ENCODE measurements at regions not wholly inside any gene's neighbourhood (a gene's known extent, or its start where the extent isn't known, plus 50 kb on each side); places are given as distances from the start of the nearest gene placed in this dataset.

DNA sequence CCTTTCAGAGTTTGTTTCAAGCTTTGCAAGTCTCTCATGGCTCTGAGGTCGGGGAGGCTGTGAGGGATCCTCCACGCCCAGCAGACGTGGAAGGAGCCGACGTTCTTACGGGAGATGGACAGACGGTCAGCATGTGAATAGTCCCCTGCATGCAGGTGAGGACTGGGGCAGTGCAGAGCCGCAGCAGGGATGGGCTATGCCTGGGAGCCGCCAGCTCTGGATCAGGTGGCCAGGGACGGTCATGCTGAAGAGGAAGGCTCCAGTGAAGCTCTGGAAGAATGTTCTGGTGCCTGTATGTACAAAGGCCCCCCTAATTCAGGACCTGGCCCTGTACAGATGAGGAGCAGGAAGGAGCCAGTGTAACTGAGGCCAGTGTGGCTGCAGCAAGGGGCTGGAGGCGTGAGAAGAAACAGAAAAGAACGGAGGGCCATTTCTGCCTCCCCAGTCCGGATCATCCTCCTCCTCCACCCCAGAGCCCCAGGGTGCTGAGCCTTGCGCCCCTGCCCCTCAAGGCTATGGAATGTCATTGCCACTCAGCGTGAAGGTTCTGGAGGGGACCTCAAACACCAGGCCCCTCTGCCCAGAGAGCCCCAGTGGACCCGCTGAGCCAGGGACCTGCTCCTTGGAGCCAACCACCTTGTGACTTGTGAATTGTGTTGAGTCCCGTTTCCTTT is 96.8 kb upstream of the DIO3 start:
- no peak for DNase-seq (ENCODE audit: extremely low read depth in 1 of 11, low read depth in 9 of 11, low spot score in 4 of 11)

DNA sequence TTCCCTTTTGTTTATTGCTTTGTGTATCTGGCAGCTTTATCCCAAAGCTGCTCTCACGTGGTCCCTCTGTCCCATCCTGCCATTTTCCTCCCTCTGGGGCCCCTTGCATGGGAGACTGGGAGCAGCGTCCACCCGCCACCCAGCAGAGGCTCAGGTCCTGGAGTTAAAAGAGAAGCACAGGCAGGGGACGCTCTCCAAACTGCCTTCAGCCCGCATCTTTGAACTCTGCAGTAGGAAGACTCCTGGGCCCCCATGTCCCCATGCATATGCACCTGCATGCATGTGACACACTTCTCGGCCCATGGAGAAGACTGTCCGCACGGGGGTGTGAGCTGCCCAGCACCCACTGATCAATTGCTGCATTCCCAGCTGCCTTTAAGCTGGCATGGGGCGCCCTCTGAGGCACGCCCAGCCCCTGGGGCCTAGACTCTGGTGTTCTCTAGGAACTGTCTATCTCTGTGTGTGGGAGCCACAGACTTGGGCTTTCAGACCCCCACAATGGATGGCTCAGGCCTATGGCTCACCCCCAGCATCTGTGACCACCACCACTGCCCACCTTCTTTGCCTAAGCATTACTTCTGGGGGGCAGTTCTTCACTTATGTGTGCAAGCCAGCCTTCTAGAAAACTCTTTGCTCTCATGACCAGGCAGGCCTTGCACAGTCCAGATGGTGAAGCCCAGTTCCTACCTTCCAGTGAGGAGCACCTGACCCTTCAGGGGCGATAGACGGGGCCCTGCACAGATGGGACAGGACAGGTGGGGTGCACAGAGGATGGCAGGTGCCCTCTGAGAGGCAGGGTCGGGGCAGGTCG is 96.1 kb upstream of the DIO3 start:
- no peak for DNase-seq (ENCODE audit: extremely low read depth in 1 of 11, low read depth in 9 of 11, low spot score in 4 of 11)

DNA sequence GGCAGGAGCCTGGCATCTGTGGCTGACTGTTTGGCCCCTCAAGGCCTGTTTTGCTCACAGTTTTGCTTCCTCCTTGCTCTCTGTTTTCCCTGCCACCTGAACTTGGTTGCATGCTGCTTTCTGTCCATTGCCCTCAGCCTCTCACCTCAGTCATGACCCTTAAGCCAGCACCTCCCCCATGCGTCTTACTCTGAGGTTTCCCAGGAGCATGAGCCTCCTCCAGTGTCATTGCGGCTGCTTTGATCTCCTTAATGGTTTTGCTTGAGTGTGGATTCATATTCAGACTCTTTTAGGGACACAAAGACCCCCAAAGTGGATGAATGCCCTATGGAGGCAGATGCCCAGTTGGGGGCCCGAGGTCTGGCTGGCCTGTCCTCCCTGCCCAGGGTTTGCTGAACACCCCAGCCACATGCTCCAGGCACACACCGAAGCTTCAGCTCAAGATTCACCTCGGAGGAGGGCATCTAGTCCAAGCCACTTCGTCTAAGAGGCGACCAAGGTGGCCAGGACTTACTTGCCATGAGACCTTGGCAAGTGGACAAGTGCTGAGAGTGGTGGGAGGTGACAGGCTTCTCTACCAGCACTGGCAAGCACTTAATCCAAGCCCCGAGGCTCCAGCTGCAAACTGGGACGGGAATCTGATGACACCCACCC is 95.4 kb upstream of the DIO3 start:
- DNase-seq (ENCODE audit: extremely low read depth in 1 of 11, low read depth in 9 of 11, low spot score in 4 of 11), result no peak

DNA sequence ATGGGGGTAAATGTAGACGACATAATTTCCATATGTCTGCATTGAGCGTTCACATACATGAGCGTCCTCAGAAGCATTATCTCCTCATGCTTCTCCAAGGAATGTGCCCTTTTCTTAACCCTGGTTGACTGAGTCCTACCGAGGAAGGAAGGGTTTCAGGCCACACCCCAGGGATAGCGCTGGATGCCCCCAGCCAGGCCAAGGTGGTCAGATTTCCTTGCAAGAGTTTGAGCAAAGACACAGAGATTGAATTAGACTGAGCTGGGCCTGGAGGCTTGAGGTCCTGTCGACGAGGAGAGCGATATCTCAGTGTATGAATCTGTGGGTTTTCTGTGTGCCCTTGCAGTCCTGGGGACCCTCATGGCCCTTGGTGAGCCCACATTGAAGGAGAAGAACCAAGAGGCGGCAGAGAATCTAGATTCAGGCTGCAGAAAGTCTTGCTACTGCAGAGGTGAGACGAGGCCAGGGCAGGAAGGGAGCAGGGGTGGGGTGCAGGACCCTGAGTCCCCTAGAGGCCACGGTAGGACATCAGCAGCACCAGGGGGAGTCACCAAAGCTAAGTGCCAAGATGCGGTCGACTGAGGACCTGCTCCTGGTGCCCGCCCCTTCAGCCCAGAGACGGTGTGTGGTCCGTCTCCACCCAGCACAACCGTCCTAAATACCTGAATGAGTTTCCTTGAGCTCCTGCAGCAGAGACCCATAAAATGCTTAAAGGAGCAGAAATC is 94.7 kb upstream of the DIO3 start:
- no peak for DNase-seq (ENCODE audit: extremely low read depth in 1 of 11, low read depth in 9 of 11, low spot score in 4 of 11)

DNA sequence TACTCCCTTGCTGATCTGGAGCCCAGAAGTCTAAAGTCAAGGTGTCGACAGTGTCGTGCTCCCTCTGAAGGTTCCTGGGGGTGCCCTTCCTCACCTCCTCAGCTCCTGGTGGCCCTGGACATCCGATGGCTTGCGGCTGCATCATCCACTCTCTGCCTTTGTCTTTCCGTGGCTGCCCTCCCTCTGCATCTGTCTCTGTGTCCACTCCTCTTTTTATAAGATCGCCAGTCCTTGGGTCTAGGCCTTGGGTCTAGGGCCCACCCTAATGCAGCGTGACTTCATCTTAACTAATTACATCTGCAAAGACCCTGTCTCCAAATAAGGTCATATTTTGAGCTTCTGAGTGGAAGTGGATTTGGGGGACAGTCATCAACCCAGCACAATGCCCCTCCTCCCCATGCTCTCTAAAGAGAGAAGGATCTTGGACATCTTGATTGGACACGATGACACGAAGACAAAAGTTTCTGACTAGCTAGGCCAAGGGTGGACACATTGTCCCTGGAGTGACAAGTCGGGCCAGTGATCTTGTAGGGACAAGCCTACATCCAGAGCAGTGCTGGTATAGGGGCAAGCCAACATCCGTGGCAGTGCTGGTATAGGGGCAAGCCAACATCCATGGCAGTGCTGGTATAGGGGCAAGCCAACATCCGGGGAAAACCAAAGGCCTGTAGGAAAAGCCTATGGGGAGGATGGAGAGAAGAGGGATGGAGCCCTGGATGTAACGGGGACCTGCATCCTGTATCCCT is 93.9 kb upstream of the DIO3 start:
- no peak for DNase-seq (ENCODE audit: extremely low read depth in 1 of 11, low read depth in 9 of 11, low spot score in 4 of 11)

DNA sequence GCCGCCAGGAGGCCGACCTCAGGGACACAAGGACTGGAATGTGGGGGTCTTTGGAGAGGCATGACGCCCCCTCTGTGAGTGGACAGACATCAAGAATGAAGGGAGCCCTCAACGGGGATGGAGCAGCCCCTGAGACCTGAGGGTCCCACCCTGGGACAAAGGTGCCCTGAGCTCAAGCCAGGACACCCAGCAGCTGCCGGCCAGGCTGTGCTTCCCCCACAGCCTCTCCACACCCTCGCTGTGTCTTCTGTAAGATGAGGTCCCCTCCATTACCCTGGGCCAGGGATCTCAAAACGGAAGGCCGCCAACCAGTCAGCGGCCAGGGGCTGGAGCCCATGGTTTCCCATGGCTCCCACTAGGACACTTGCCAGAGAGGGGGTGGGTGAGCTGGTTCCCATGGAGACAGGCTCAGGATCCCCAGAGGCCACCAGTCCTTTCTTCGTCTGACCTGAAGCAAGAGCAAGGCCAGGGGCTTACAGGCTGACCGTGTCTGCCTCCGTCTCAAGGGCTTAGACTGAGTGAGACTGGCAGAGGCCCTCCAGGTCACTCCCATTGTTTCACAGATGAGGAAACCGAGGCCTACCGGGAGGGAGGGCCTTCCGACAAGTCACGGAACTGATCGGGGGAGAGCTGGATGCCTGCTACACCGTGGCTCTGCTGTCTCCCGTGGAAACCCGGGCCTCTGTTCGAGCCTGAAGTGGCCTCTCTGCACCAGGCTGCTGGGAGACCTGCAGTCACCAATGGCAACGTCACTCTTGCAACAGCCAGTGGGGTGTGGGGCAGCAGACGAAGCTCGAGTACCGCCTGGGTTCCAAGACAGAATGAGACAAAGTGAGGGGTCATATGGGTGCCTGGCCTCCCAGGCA is 91.7 kb upstream of the DIO3 start:
- no peak for DNase-seq (ENCODE audit: extremely low read depth in 1 of 11, low read depth in 9 of 11, low spot score in 4 of 11)

DNA sequence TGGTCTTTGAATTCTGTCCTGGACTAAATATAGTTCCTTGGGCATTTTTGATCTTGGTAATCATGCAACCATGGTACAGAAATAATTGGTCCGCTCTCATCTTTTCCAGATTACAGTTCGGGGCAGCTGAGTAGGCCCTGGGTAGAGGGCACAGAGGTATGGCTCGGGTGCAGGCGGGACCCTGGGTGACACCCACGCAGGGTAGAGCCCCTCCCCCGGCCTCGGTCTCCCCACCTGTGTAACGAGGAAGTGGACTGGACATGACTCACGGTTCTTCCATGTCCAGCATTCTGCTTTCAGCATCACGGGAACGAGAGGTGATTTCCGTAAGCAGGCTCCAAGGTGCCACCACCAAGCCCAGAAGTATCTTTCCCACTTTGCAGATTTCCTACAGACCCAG is 91.0 kb upstream of the DIO3 start:
- DNase-seq (ENCODE audit: extremely low read depth in 1 of 11, low read depth in 9 of 11, low spot score in 4 of 11), result no peak

DNA sequence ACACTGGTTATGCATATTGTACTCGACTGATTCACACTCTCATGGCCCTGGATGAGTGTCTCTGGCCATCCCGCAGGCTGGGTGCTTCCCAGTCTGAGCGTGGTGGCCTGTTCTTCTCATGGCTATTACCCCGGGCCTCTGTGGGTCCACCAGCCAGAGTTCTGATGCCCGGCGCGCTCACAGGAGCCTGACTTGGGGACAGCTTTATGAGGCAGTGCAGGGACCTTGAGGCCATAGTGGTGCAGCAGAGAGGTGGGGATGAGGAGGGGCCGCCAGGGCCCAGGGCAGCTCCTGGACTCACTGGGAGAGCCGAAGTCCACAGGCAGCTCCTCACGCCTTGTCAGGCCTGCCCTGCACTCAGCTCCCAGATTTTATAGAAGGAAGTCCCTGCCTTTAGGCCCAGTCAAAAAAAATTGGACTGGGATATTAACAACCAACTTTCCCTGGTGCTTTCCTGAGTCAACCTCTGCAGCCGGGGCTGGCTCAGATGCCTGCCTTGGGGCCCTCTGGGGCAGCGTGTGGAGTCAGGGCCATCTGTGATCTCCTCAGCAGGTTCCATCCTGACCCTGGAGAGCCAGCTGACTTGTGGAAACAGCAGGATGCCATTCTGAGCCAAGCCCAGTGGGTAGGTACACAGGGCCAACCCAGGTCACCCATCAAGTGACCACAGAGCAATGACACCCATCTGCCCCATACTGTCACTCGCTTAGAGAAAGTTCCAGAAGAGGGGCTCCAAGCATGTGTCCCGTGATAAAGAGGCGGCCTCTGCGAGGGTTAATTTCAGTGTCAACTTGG is 89.4 kb upstream of the DIO3 start:
- no peak for DNase-seq (ENCODE audit: extremely low read depth in 1 of 11, low read depth in 9 of 11, low spot score in 4 of 11)

DNA sequence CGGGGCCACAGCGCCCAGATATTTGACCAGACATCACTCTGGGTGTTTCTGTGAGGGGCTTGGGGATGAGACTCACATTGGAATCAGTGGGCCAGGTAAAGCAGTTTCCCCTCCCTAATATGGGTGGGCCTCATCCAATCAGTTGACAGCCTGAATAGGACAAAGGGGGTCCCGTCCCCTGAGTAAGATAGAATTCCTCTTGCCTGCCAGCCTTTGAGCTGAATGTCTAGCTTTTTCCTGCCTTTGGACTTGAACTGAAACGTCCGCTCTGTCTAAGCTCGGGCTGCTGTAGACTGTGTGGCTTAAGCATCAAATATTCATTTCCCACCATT is 88.8 kb upstream of the DIO3 start:
- no peak for DNase-seq (ENCODE audit: extremely low read depth in 1 of 11, low read depth in 9 of 11, low spot score in 4 of 11)

DNA sequence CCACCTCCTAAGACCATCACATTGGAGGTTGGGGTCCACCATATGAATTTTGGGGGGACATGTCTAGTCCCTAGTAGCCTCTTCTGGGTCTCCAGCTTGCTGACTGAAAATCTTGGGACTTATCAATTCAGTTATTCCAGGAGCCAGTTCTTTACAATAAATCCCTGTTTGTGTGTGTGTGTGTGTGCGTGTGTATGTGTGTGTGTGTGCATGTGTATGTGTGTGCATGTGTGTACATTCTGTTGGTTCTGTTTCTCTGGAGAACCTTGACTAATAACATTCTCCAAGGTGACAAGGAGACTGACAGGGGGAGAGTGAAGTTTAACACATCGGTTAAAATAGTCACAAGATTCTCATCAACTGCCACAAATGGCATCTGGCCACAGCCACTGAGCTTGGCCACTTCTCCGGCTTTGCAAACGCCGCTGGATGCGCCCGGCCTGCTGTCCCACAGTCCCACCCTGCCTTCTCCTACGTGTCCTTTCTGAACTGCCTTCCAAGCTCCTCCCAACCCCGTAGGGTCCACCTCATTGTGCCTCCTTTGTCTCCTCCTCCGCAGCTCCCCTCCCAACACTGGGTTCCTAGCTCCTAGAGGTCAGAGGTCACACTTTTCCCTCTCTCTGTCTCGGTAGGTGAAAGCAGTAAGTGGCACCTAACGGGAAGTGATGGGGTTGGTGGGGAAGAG is 88.1 kb upstream of the DIO3 start:
- DNase-seq (ENCODE audit: extremely low read depth in 1 of 11, low read depth in 9 of 11, low spot score in 4 of 11), result no peak

DNA sequence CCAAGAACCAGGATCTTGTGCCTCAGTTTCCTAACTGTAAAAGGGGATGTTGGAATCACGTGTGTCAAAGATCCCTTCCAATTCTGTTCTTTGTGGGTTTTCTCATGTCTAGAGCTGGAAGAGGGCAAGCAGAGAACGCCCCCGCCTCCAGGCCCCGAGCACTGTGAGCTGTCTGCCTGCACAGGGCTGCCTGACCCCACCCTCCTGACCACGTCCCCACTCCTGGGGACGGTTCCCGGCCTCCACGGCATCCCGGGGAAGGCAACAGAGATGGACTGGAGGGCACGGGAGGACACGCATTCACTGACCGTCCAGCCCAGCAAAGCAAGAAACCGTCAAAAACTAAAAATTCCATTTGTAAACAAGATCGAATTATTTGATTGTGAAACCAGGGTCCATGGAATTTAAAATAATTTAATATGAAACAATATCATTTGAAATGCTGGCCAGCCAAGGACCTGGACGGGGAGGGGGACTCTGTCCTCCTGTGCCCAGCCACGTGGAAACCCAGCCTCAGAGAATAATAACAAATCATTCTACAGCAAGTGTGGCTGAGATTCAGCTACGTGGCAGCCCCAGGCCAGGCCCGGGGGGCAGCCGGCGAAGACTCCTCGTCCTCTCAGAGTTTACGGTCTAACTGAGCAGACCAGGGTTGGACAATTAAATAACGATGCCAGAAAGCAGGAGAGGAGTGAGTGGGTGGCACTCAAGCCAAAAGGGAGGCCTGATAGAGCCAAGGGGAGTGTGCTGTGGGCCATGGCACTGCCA is 87.3 kb upstream of the DIO3 start:
- no peak for DNase-seq (ENCODE audit: extremely low read depth in 1 of 11, low read depth in 9 of 11, low spot score in 4 of 11)

DNA sequence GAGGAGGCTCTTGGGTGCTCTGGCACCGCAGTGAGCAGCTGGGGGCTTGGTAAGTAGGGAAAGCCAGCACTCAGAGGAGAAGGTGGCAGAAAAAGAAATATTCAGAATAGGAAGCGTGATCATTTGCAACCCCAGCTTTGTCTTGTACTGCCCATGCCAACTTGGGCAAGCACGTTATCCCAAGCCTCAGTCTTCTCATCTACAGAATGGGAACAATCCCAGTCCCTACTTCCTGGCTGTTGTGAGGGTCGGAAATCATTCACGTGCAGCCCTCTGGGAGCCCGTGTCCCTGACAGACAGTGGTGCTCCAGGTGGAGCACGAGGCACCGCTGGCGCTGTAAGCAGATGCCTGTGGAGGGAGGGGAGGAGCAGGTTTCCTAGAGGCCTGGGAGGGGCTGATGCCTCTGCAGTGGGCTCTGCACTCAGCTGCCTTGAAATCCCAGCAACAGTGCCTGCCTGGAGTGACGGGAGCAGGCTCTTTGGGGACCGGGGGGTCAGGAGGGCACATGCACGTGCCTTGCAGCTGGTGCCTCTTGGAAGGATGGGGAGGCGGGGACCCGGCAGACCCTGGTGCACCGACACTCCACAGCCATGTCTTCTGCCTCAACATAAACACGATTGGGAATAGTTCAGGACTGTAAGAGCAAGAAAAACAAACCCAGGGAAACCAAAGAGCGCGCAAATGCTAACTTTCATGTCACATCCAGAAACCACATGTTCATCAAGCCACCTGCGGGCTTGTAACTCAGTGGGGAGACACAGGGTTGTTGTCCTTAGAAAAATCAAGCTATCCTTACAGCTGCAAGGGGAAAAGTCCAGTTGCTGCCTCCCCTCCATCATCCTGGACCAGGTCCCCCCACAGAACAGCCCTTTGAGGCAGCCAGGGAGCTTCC is 86.5 kb upstream of the DIO3 start:
- DNase-seq (ENCODE audit: extremely low read depth in 1 of 11, low read depth in 9 of 11, low spot score in 4 of 11), result no peak

DNA sequence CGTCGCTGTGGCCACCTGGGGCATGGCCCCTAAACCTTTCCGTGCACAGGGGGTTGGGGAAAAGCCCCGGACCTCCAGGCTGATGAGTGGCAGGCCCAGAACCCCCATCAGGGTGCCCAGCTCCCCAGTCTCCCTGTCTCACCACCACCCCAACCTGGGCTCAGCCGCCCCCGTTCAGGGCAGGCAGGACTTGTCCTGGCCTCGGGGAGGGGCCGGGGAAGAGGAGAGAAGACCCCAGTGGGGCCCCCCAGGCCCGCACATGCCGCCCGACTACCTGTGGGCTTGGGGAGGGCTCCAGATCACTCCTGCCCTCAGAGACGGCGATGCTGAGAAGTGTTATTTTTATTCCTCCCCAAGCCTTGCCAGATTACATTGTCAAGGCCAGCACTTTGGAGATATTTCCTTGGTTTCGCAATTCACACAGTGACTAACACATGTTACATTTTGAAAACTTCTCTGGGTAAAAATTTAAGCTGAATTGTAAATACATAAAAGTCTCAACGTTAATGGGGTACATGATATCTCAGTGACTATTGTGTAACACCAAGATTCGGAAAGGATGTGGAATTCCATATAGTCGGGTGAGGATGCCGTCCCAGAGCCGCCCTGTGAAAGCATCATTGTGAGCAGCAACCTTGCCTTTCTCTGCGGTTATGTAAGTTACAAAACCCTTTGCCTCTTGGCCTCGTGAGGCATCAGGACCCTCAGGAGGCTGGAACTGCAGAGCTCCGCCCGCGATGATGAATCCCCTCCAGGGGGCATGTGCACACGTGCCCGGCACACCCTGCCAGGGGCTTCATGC is 85.6 kb upstream of the DIO3 start:
- DNase-seq (ENCODE audit: extremely low read depth in 1 of 11, low read depth in 9 of 11, low spot score in 4 of 11), result no peak

DNA sequence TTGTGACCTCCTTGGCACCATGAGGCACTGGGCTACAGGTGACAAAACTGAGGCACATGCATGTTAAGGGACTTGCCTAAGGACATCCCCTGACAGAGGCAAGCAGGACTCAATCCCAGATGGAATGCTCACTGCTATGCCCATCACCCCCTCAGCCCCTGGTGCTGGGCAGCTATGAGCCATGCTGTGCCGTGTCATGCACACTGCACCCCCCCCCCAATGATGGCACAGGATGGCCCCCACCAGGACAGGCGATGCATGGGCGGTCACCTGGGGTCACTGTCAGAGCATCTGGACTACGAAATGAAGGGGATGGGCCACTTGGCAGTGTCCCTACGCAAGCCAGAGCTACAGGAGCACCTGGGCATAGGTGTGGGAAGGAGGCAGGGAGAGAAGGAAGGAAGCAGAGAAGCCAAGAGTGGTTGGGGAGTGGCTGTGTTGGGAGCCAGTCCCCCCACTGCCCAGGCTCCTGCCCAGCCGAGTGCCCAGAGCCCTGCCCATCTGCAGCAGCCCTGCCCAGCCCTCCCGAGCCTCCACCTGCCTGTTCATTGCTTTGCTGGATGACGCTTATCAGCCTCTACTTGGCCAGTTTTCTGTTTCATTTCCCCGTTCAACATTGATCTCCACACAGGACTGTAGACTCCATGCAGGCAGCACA is 84.9 kb upstream of the DIO3 start:
- no peak for DNase-seq (ENCODE audit: extremely low read depth in 1 of 11, low read depth in 9 of 11, low spot score in 4 of 11)

All from renal cortex interstitium (tissue), 11 donors.